HEK293T (cell line): ENCODE measurements at regions not wholly inside any gene's neighbourhood (a gene's known extent, or its start where the extent isn't known, plus 50 kb on each side); places are given as distances from the start of the nearest gene placed in this dataset.

Experiments
- CTCF ChIA-PET: fragments of 350-600 bp; formaldehyde crosslinking; extraction: SDS; loops from one replicate; lab custom pipeline; 2021; ENCODE audit warnings: antibody characterized with exemption, inconsistent platforms; lab: Yijun Ruan, JAX
- POLR2A ChIA-PET: fragments of 350-600 bp; formaldehyde crosslinking; extraction: SDS; loops from one replicate; lab custom pipeline; 2020; ENCODE audit warnings: antibody characterized with exemption, inconsistent platforms; lab: Yijun Ruan, JAX
- DNase-seq: peaks from one replicate; pipeline ENCODE4 v3.0.0; 2012; ENCODE audit warnings: mixed read lengths; ENCODE audit errors: extremely low spot score
- ARNT ChIP-seq: fragments of 450-650 bp; IDR thresholded peaks from 2 replicates; pipeline ENCODE4 v1.6.1; 2017; ENCODE audit warnings: mild to moderate bottlenecking
- BHLHE40 ChIP-seq: fragments of 450-650 bp; IDR thresholded peaks from 2 replicates; pipeline ENCODE4 v1.6.1; 2016; ENCODE audit warnings: mild to moderate bottlenecking, moderate library complexity, borderline replicate concordance
- CTBP1 ChIP-seq: fragments of 450-650 bp; IDR thresholded peaks from 2 replicates; pipeline ENCODE4 v1.6.1; 2016; ENCODE audit warnings: borderline replicate concordance
- ELF4 ChIP-seq: fragments of 450-650 bp; IDR thresholded peaks from 2 replicates; pipeline ENCODE4 v1.6.1; 2017; ENCODE audit warnings: antibody characterized with exemption
- FOXA1 ChIP-seq: fragments of 450-650 bp; IDR thresholded peaks from 2 replicates; pipeline ENCODE4 v1.6.1; 2016; ENCODE audit warnings: mild to moderate bottlenecking
- FOXK2 ChIP-seq: fragments of 450-650 bp; IDR thresholded peaks from 2 replicates; pipeline ENCODE4 v1.6.1; 2016; ENCODE audit warnings: mild to moderate bottlenecking
- FOXM1 ChIP-seq: fragments of 450-650 bp; IDR thresholded peaks from 2 replicates; pipeline ENCODE4 v1.6.1; 2017; ENCODE audit warnings: mild to moderate bottlenecking, borderline replicate concordance
- HDGF ChIP-seq: fragments of 450-650 bp; IDR thresholded peaks from 2 replicates; pipeline ENCODE4 v1.6.1; 2017; ENCODE audit warnings: antibody characterized with exemption, borderline replicate concordance
- L3MBTL2 ChIP-seq: fragments of 450-650 bp; conservative IDR thresholded peaks from 2 replicates; pipeline ENCODE4 v1.6.1; 2016; ENCODE audit warnings: mild to moderate bottlenecking
- LEF1 ChIP-seq: fragments of 450-650 bp; IDR thresholded peaks from 2 replicates; pipeline ENCODE4 v1.6.1; 2017; ENCODE audit warnings: mild to moderate bottlenecking, borderline replicate concordance
- NFRKB ChIP-seq: fragments of 450-650 bp; IDR thresholded peaks from 2 replicates; pipeline ENCODE4 v1.6.1; 2016; ENCODE audit warnings: mild to moderate bottlenecking, moderate library complexity
- SP1 ChIP-seq: fragments of 450-650 bp; IDR thresholded peaks from 2 replicates; pipeline ENCODE4 v1.6.1; 2017
- SUZ12 ChIP-seq: fragments of 450-650 bp; IDR thresholded peaks from 2 replicates; pipeline ENCODE4 v1.6.1; 2016; ENCODE audit warnings: mild to moderate bottlenecking
- TARDBP ChIP-seq: fragments of 450-650 bp; IDR thresholded peaks from 2 replicates; pipeline ENCODE4 v1.6.1; 2016
- ZNF384 ChIP-seq: fragments of 450-650 bp; IDR thresholded peaks from 2 replicates; pipeline ENCODE4 v1.6.1; 2016
- TF ChIP-seq, protein P1 (sequence below): fragments of 450-650 bp; IDR thresholded peaks from 2 replicates; pipeline ENCODE4 v1.6.1; 2016

DNA sequence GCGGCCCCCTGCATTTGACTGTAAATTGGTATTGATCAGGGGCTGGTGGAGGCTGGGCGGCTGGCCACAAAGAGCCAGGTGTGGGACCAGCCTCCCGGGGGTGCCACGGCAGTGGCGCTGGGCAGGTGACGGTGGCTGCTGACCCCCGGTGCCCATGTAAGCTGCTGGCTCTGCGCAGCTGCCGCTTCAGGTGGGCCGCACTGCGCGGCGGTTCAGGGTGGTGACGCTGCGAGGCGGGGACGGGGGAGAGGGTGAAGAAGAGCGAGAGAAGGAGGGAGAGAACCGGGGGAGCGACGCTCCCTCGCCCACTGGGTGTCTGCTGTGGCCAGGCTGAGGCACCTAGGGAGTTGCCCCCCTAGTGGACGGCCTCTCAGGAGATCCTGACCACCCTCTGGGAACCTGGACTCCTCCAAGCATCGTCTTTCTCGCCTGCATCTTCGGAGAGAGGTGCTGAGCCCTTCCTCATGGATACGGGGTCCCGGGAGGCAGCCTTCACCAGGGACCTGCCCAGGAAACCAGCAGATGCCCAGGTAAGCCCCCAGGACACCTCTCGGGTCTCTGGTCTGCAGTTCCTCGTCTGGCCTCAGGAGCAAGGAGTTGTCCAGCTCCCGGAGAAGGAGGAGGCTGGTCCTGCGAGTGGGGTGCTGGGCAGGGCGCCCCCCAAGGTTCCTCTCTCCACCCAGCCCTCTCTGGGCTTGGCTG is 77.5 kb upstream of the GATA5 start:
- no peak for DNase-seq
- POLR2A ChIA-PET: no interaction called here
- TF ChIP-seq HDGF: no peak
- no peak for TF ChIP-seq LEF1
- TF ChIP-seq SUZ12: no peak
- no peak for TF ChIP-seq FOXM1
- no peak for TF ChIP-seq ARNT
- no peak for TF ChIP-seq CTBP1
- no peak for TF ChIP-seq ZNF384
- no peak for TF ChIP-seq NFRKB
- no peak for TF ChIP-seq SP1
- TF ChIP-seq ELF4: no peak
- CTCF ChIA-PET: no interaction called here

DNA sequence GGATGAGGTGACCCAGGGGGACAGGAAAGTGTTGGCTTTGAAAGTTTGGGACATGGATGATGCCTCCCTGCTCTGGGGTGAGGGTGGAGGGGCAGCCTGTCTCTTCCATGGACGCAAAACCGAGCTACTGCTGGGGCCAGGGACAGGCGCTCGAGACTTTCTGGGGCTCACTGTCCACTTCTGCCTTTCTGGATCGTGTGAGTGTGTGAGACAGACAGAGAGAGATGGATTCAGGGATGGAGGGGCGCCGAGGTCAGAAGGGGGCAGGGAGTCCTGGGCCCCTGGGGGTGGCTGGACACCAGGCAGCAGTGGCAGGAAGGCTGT is 78.0 kb upstream of the GATA5 start:
- ChIA-PET POLR2A (no interaction called here), CTCF (interaction anchor here (0.8 kb wide), 1 partner anchor 1232 kb away, joined by 4 read pairs; no protein-coding TSS in a partner anchor)
- no peak for TF ChIP-seq NFRKB
- no peak for TF ChIP-seq CTBP1
- no peak for TF ChIP-seq FOXM1
- TF ChIP-seq ARNT: no peak
- no peak for TF ChIP-seq ELF4
- TF ChIP-seq TARDBP: no peak
- TF ChIP-seq LEF1: no peak
- TF ChIP-seq HDGF: no peak
- no peak for TF ChIP-seq SUZ12
- TF ChIP-seq ZNF384: no peak
- TF ChIP-seq, protein P1, sequence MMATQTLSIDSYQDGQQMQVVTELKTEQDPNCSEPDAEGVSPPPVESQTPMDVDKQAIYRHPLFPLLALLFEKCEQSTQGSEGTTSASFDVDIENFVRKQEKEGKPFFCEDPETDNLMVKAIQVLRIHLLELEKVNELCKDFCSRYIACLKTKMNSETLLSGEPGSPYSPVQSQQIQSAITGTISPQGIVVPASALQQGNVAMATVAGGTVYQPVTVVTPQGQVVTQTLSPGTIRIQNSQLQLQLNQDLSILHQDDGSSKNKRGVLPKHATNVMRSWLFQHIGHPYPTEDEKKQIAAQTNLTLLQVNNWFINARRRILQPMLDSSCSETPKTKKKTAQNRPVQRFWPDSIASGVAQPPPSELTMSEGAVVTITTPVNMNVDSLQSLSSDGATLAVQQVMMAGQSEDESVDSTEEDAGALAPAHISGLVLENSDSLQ: no peak
- TF ChIP-seq FOXK2: no peak
- no peak for TF ChIP-seq BHLHE40
- TF ChIP-seq FOXA1: no peak
- TF ChIP-seq L3MBTL2: no peak
- DNase-seq: no peak

DNA sequence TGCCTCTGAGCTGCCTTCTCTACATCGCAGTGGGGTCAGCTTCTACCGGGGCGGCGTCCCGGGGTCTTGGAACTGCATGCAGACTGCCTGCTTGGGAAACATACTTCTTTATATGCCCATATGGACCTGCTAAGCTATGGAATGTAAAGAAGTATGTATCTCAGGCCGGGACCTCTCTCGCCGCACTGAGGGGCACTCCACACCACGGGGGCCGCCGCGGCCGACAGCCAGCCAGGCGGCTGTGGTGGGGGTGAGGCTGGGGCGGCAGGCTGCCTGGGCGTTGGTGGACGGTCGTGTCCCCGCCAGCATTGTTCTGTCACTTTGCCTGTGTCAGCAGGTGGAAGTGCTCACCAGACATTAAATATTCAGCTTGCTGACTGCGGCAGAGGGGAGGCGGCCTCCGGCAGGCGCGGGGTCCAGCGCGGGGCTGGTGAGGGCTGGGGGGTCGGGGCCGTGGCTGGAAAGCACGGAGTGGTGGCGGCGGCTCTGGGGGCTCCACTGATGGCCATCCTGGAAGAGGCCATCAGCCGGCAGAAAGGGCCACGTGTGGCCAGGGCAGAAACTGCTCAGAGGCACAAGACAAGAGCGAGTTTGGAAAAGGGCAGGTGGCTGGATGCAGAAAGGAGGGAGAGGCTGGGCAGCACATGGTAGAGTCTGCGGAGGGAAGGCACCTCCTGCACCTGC is 78.6 kb upstream of the GATA5 start:
- no peak for DNase-seq
- ChIA-PET POLR2A (no interaction called here), CTCF (interaction anchor here (0.8 kb wide), 1 partner anchor 1232 kb away, joined by 4 read pairs; no protein-coding TSS in a partner anchor)
- no peak for TF ChIP-seq TARDBP
- TF ChIP-seq SP1: no peak
- TF ChIP-seq L3MBTL2: no peak
- no peak for TF ChIP-seq LEF1
- no peak for TF ChIP-seq NFRKB
- no peak for TF ChIP-seq ARNT
- no peak for TF ChIP-seq ELF4
- TF ChIP-seq ZNF384: no peak
- TF ChIP-seq FOXM1: no peak
- no peak for TF ChIP-seq HDGF
- no peak for TF ChIP-seq BHLHE40
- TF ChIP-seq FOXK2: no peak
- TF ChIP-seq FOXA1: no peak
- no peak for TF ChIP-seq SUZ12

DNA sequence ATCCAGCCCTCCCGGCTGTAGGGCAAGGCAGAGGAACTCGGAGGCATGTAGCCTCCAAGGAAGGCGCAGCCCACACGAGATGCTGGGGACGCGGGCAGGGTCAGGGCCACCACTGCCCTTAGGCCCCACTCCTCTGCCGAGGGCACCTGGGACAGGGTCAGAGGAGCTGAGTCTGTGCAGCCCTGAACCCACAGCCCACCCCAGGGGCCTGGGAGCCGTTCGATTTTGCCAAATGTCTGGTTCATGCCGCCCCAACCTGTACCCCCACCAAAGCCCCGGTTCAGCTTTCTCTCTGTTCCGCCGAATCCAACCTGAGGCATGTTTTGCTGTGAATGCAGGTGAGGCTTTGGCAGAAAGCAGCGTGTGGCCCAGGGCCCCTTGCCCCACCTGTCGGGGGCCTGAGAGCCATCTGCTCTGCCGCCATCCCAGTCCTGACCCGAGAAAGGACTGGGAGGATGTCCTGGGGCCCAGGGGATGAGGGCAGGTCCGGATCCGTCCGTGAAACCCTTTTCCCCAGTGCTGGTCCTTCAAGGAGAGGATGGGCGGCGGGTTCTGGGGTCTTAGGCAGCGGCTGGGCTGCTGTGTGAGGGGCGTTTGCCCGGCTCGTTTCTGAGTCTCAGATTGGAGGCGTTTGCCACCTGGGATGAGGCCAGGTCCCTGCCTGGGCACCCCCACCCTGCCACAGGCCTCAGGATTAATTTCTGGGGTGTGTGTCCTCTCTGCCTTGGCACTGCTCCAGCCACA is 79.3 kb upstream of the GATA5 start:
- ChIA-PET POLR2A (no interaction called here), CTCF (no interaction called here)
- no peak for DNase-seq
- TF ChIP-seq CTBP1 (no peak), LEF1 (no peak), NFRKB (no peak), HDGF (no peak), FOXM1 (no peak), BHLHE40 (no peak), ZNF384 (no peak), SUZ12 (no peak), FOXK2 (no peak), TARDBP (no peak), SP1 (no peak), ARNT (no peak), FOXA1 (no peak), ELF4 (no peak), L3MBTL2 (no peak)
- TF ChIP-seq, protein P1: no peak

DNA sequence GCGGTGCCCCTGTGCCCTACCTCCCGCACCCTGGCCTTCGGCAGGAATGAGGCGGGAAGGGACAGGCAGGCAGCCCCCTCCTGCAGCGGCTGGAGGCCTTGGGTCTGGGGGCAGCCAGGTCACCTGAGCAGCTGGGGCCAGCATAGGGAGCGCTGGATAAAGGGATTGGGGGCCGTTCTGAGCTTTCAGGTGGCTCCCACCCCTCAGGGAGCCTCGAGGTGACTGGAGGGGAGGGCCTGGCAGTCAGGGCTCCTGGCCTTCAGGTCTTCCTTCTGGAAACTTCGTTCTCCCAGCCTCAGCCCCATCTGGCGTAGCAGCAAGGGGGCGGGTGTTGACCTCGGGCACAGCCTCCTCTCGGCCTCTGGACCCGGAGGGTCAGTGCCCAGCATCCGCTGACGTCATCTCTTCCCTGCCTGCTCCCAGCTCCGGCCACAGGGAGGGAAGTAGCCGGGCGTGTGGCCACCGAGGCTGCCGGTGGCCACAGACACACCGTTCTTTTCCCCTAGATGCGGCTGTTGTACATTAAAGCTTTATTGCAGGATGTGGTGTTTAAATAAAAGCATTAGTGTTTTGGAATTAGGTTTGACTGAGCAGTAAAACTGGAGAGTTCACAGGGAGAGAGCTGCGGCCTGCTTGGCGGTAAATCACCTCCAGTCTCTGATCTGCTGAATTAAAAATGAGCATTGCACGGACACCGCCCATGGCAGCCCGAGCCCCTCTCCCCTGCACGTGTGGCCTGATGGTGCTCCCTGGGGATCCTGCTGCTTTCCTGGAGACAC is 80.0 kb upstream of the GATA5 start:
- DNase-seq: no peak
- TF ChIP-seq FOXK2 (no peak), ARNT (no peak), ZNF384 (no peak), FOXM1 (no peak), CTBP1 (no peak), BHLHE40 (no peak), TARDBP (no peak), LEF1 (no peak), SUZ12 (no peak), SP1 (no peak), ELF4 (no peak), L3MBTL2 (no peak), FOXA1 (no peak), HDGF (no peak), NFRKB (no peak)
- TF ChIP-seq, protein P1: no peak
- ChIA-PET POLR2A (no interaction called here), CTCF (no interaction called here)
